Upper lobe of right lung (tissue), 1 donor: ENCODE measurements at regions not wholly inside any gene's neighbourhood (a gene's known extent, or its start where the extent isn't known, plus 50 kb on each side); places are given as distances from the start of the nearest gene placed in this dataset.
A peak's percentile ranks its signal among the peaks of the same experiment; 100 is the strongest.

ENCODE experiments used
- ATAC-seq: fragments of 200-7000 bp; cut with Tn5 transposase; one replicate; pipeline ENCODE4 v1.9.1; 2020; ENCODE audit warnings: mild to moderate bottlenecking, moderate library complexity
- DNase-seq: peaks from one replicate; pipeline ENCODE4 v3.0.0-alpha.2; 2020
- H3K27ac ChIP-seq: fragments of 200-600 bp; one replicate; pipeline ENCODE4 v1.8.0; 2022
- H3K27me3 ChIP-seq: fragments of 200-600 bp; one replicate; pipeline ENCODE4 v1.8.0; 2022; ENCODE audit warnings: mild to moderate bottlenecking
- H3K36me3 ChIP-seq: fragments of 200-600 bp; one replicate; pipeline ENCODE4 v1.8.0; 2022
- H3K4me1 ChIP-seq: fragments of 200-600 bp; one replicate; pipeline ENCODE4 v1.8.0; 2022
- H3K4me3 ChIP-seq: fragments of 200-600 bp; one replicate; pipeline ENCODE4 v1.8.0; 2022; ENCODE audit warnings: mild to moderate bottlenecking
- H3K9me3 ChIP-seq: fragments of 200-600 bp; one replicate; pipeline ENCODE4 v1.8.0; 2022
- intact Hi-C: fragments of 100-400 bp; cut with DNase I; formaldehyde crosslinking; loops from one replicate; pipeline ENCODE4 v1.11.0; 2022
- TF ChIP-seq, protein P1 (sequence below): fragments of 200-600 bp; IDR thresholded peaks from one replicate; pipeline ENCODE4 v1.8.0; 2022; ENCODE audit warnings: antibody characterized with exemption
- donor health status: DM: no; HTN: yes; CAD: no; lungs with severe emphysema.

GRCh38 chr22:48724899-48725298, 1102.8 kb downstream of the BRD1 start:
- intact Hi-C loops: no loop called here
- Histone ChIP-seq H3K9me3 (peaks cover 5% of the 10 kb centered on the region), H3K27me3 (no peaks in the 10 kb centered on the region), H3K36me3 (no peaks in the 10 kb centered on the region), H3K4me3 (no peak overlapping the region), H3K4me1 (no peaks in the 10 kb centered on the region), H3K27ac (no peak overlapping the region)
- ATAC-seq: no peak
- DNase-seq: peak; percentile 42
- TF ChIP-seq, protein P1, sequence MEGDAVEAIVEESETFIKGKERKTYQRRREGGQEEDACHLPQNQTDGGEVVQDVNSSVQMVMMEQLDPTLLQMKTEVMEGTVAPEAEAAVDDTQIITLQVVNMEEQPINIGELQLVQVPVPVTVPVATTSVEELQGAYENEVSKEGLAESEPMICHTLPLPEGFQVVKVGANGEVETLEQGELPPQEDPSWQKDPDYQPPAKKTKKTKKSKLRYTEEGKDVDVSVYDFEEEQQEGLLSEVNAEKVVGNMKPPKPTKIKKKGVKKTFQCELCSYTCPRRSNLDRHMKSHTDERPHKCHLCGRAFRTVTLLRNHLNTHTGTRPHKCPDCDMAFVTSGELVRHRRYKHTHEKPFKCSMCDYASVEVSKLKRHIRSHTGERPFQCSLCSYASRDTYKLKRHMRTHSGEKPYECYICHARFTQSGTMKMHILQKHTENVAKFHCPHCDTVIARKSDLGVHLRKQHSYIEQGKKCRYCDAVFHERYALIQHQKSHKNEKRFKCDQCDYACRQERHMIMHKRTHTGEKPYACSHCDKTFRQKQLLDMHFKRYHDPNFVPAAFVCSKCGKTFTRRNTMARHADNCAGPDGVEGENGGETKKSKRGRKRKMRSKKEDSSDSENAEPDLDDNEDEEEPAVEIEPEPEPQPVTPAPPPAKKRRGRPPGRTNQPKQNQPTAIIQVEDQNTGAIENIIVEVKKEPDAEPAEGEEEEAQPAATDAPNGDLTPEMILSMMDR: no peak

- intact Hi-C loops: no loop called here
- TF ChIP-seq, protein P1: no peak
- ATAC-seq (no peak), DNase-seq (no peak)
- Histone ChIP-seq H3K4me3 (no peak overlapping the region), H3K4me1 (no peaks in the 10 kb centered on the region), H3K36me3 (no peaks in the 10 kb centered on the region), H3K27me3 (no peaks in the 10 kb centered on the region), H3K9me3 (peaks cover 5% of the 10 kb centered on the region), H3K27ac (no peak overlapping the region)
These were observed 1105.0 kb downstream of the BRD1 start for GRCh38 chr22:48722661-48723060.

GRCh38 chr22:48721395-48721669, 1106.3 kb downstream of the BRD1 start:
- Histone ChIP-seq H3K4me1 (no peaks in the 10 kb centered on the region), H3K36me3 (no peaks in the 10 kb centered on the region), H3K9me3 (no peaks in the 10 kb centered on the region), H3K27me3 (no peaks in the 10 kb centered on the region), H3K4me3 (no peak overlapping the region), H3K27ac (no peak overlapping the region)
- DNase-seq (no peak), ATAC-seq (no peak)
- intact Hi-C loops: no loop called here
- TF ChIP-seq, protein P1: no peak

- peak; percentile 20 for ATAC-seq
- TF ChIP-seq, protein P1: no peak
- intact Hi-C loops: no loop called here
These were observed 1106.8 kb downstream of the BRD1 start for GRCh38 chr22:48720662-48721394.

GRCh38 chr22:48719978-48720661, 1107.6 kb downstream of the BRD1 start:
- DNase-seq (peak; percentile 35), ATAC-seq (no peak)
- Histone ChIP-seq H3K4me1 (no peaks in the 10 kb centered on the region), H3K36me3 (no peaks in the 10 kb centered on the region), H3K27ac (no peak overlapping the region), H3K4me3 (no peak overlapping the region), H3K9me3 (no peaks in the 10 kb centered on the region), H3K27me3 (no peaks in the 10 kb centered on the region)
- TF ChIP-seq, protein P1: no peak
- intact Hi-C loops: no loop called here

More at GRCh38 chr22:48720662-48721394, 1106.8 kb downstream of the BRD1 start:
- Histone ChIP-seq H3K36me3 (no peaks in the 10 kb centered on the region), H3K27me3 (no peaks in the 10 kb centered on the region), H3K4me1 (no peaks in the 10 kb centered on the region), H3K9me3 (no peaks in the 10 kb centered on the region), H3K27ac (no peak overlapping the region), H3K4me3 (no peak overlapping the region)
- DNase-seq: peak; percentile 48
